ENCODE measurements at regions not wholly inside any gene's neighbourhood (a gene's known extent, or its start where the extent isn't known, plus 50 kb on each side); places are given as distances from the start of the nearest gene placed in this dataset.

DNA sequence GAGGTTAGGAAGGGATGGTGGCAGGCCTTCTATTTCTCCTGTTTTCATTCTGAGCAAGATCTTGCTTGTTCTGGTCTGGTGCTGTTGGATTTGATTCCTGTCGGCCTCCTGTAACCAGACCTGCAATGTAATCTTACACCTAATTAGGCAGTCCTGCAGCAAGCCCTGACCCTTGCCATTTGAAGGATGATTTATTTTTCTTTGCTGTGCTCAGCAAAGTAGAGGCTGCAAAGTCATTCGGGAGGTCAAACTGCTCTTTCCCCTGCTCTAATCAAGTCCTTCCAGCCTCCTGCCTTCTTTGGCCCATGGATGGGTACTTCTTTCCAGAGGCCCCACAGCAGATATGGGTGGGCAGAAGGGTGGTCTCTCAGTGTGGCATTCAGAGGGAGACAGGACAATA, 417.7 kb upstream of the USP24 start:
- no peak for DNase-seq (ENCODE audit: low read depth in 2 of 2)

GRCh38 chr1:55632058-55632457, 416.9 kb upstream of the USP24 start:
- no peak for DNase-seq (ENCODE audit: low read depth in 2 of 2)

DNA sequence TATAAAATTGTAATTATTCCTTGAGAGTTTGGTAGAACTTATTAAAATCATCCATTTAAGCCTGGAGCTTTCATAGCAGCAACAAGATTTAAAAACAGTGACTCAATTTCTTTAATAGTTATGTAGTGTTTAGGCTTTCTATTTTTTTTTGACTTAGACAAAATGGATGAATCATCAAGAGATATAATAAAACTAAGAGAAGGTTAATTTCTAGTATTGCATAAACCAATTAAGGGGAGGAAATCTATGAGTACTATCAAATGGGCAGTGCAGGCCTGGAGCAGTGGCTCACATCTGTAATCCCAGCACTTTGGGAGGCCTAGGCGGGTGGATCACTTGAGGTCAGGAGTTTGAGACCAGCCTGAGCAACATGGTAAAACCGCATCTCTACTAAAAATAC, 416.3 kb upstream of the USP24 start:
- DNase-seq (ENCODE audit: low read depth in 2 of 2): no peak

- DNase-seq (ENCODE audit: low read depth in 2 of 2): no peak
Measured at GRCh38 chr1:55626326-55626725, 411.2 kb upstream of the USP24 start.

GRCh38 chr1:55624766-55625165, 409.6 kb upstream of the USP24 start:
- DNase-seq (ENCODE audit: low read depth in 2 of 2): no peak

- no peak for DNase-seq (ENCODE audit: low read depth in 2 of 2)
Measured at GRCh38 chr1:55623311-55623710, 408.1 kb upstream of the USP24 start.

GRCh38 chr1:55622074-55622473, 406.9 kb upstream of the USP24 start:
- no peak for DNase-seq (ENCODE audit: low read depth in 2 of 2)

DNA sequence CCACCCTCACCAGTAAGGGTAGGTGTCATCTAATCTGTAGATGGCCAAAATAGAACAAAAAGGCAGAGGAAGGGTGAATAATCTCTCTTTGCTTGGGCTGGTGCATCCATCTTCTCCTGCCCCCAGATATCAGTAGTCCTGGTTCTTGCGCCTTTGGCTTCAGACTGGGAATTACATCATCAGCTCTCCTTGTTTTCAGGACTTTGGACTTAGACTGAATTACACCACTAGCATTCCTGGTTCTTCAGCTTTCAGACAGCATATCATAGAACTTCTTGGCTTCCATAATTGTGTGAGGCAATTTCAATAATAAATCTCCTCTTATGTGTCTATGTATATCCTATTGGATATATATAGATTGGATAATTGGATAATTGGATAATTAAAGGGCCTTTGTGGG, 403.0 kb upstream of the USP24 start:
- DNase-seq (ENCODE audit: low read depth in 2 of 2): no peak

DNA sequence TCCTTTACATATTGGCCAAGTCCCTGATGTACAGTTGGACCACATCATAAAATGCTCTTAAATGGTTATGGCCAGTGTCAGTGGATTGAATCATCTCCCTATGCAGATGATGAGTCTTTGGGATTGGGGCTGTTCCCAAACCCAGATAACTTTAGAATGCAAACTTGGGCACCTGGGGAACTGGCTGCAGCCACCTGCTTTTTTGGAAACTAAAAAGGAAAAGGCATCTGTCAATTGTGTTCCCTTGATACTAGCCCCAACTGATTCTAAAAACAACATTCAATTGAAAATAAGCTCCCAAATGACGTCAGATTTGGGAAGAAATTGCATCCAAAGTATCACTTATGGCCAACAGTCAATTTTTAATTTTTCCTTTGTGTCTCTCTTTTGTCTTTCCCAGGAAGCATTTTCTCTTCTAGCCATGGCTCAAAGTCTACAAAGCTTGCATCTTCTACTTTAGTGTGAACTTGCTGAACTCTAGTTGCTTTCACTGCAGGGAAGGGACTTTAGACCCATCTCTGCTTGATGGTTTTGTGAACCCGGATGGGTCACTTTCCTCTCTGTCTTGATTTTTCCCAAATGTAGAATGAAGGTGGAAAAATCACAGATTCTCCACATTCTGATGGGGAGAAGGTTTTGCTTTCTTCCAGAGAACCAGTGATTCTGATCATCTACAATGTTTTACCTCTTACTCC, 402.3 kb upstream of the USP24 start:
- DNase-seq (ENCODE audit: low read depth in 2 of 2): no peak

DNA sequence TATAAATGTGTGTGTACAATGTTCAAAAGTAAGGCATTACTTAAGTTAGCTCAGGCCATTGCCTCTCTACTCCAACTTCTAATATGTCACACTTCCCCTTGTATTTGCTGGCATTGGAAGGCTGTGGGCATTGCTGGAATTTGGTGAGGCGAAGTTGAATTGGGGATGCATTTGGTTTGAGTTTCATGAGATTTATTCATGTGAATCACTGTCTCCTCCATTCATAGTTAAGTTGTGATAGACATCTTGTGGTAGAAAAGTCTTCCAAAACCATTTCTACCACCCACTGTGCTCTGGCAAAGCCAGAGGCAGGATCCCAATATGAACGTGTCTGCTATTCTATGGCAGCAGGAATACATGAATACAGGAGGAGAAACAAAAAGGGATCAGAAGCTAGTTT, 397.8 kb upstream of the USP24 start:
- no peak for DNase-seq (ENCODE audit: low read depth in 2 of 2)

GRCh38 chr1:55611123-55611522, 396.0 kb upstream of the USP24 start:
- no peak for DNase-seq (ENCODE audit: low read depth in 2 of 2)

GRCh38 chr1:55610203-55610602, 395.0 kb upstream of the USP24 start:
- DNase-seq (ENCODE audit: low read depth in 2 of 2): no peak

GRCh38 chr1:55609630-55610029, 394.5 kb upstream of the USP24 start:
- DNase-seq (ENCODE audit: low read depth in 2 of 2): no peak

DNA sequence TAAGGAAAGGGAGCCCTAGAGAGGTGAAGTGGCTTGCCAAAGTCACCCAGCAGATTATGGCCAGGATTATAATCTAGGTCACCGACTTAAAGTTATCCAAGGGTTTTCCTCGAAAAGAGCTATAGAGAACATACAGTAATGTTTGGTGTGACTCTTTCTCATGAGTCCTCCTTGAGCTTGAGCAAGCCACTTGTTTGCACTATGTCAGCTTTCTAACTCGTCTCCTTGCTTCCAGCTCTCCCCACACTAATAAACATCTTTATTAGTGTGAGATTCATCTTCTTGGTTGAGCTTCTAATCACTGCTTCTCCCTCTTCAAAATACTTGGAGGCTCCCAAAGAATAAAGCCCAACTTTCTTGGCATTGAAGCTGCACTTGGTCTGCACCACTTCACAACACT, 390.0 kb upstream of the USP24 start:
- no peak for DNase-seq (ENCODE audit: low read depth in 2 of 2)

DNA sequence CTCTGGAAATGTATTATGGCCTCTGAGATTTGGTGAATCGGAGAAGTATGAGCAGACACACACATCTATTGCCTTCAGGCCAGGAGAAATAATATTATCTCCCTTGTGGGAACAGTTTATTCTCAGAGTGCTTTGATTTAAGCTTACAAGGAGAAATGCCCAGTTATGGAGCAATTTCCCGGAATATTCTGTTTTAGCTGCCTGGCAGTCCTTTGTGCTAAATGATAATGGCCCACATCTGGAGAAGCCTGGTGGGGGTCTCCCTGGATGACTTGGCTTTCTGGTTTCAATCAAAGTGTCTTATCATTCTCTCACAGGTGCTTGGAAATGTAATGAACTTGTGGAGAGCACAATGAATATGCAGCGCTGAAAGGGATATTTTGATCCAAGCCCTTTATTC, 389.6 kb upstream of the USP24 start:
- no peak for DNase-seq (ENCODE audit: low read depth in 2 of 2)

DNA sequence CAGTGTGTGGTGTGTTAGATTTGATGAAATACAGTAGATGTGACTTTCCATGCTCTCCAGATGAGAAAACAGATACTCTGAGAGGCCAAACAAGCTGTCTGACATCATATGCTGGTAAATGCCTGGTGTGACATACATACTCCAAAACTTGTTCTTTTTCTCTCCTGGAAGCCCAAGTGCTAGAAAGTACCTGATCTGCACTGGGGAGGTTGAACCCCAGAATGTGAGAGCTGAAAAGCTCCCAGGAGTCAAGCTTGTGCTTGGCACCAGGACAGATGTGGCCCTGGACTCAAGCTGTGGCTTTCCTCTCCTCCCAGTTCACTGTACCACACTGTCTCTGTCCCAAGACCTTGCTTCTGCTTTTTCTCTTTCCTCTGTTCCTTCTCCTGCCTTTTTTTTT, 389.0 kb upstream of the USP24 start:
- no peak for DNase-seq (ENCODE audit: low read depth in 2 of 2)

- DNase-seq (ENCODE audit: low read depth in 2 of 2): no peak
Measured at GRCh38 chr1:55600242-55600641, 385.1 kb upstream of the USP24 start.

DNA sequence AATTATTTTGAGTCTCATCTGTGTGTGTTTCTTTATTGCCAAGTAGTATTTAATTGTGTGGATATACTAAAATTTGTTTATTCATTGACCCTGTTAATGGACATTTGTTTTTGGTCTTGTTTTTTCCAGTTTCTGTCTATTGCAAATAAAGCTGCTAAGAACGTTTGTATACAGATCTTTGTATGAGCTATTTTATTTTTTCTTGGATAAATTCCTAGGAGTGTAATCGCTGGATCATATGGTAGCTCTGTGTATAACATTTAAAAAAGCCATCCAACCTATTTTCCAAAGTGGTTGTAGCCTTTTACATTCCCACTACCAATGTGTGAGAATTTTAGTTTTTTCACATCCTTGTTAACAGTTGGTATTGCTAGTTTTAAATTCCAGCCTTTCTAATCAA, 382.7 kb upstream of the USP24 start:
- DNase-seq (ENCODE audit: low read depth in 2 of 2): no peak

DNA sequence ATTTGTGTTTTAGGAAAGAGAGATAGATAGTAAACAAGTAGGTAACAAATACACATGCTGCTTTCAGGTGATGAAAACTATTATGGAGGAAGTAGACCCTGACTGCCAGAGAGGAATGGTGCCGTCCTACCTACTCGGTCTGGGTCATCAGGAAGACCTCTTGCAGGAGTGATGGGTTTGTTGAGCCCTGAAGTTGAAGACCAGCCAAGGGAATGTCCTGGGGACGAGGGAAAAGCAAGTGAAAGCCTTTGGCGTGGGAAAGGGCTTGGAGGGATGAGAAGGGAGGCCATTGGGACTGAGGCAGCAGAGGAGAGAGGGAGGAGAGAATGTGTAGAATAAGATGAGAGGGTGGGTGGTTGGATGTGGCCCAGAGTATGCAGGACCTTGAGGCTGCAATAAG, 379.5 kb upstream of the USP24 start:
- no peak for DNase-seq (ENCODE audit: low read depth in 2 of 2)

- no peak for DNase-seq (ENCODE audit: low read depth in 2 of 2)
Measured at GRCh38 chr1:55593298-55593697, 378.1 kb upstream of the USP24 start.

DNA sequence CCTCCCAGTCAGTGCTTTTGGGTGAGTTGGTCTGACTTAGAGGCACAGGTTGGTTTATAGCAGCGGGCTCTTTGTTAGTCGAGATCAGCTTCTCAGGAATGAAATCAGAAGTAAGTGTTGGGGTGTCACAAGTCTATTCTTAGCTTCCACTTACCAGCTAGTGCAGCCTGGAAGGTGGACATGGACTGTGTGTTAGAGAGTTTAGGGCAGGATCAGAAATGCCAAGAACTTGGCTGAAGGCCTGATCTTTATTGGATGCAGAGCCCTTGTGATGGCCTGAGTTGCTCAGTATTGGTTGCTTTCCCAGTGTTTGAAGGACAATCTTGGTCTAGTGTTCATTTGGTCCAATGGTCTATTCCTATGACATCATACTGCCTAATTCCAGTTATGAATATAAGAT, 377.0 kb upstream of the USP24 start:
- DNase-seq (ENCODE audit: low read depth in 2 of 2): no peak

DNA sequence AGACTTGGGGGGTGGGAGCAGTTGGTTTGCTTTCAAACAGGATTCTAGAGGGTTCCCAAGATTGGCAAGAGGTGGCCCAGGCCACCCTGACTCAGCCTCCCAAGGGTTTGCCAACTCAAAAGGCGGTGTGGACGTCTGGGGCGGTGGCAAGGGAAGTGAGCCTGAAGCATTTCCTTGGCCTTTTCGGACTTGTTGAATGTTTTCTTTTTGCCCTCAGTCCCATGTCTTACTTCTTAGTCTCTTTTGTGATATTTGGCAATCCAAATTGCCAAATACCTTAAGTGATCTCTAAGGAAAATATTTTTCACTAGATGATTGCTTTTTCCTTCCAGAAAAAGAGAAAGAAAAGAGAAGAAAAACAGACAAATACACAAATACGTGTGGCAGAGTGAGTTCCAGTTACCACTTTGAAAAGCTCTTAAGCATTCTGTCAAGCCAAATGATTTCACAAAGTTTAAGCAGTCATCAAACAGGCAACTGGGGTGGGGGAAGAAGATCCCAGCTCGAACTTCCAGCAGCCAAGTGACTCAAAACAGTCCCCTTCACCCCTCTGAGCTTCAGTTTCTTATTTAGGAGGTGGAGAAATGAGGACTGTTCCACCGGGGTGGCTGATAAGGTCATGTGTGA, 374.6 kb upstream of the USP24 start:
- no peak for DNase-seq (ENCODE audit: low read depth in 2 of 2)

DNA sequence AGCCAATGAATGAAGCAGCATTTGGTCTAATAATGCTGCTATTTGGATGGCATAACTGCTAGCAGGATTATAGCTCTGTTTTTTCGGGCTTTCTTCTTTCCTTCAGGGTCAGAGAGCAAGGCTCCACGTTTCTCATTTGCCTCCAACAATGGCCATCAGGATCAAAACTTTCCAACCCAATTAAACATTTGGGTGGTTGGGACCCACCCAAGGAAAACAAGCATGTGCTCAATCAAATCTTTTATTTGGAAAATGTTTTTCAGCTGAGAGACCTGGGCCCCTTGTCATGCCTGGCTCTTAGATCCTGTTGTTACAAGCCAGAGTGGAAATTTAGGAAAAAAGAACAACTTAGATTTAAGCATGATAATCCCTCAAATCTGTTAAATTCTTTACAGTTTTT, 373.1 kb upstream of the USP24 start:
- DNase-seq (ENCODE audit: low read depth in 2 of 2): no peak

DNA sequence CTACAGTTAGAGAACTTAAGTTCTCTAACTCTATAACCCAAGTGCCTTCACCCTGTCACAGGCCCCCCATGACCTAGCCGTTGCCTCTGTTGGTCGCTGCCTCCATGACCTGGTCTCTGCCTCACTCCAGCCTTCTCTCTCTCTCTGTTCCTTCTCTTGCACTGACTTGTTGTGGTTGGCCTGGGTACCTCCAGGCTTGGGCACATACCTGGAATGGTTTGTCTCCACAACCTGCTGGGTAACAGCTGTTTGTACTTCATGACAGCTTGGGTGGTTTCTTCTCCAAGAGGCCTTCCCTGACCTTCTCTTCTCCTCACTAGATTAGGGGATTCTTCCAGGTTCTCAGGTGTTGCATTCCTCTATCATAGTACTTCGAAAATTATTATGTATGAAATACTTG, 371.6 kb upstream of the USP24 start:
- DNase-seq (ENCODE audit: low read depth in 2 of 2): no peak
